ENCODE measurements at regions not wholly inside any gene's neighbourhood (a gene's known extent, or its start where the extent isn't known, plus 50 kb on each side); places are given as distances from the start of the nearest gene placed in this dataset.

- TF ChIP-seq CTCF (optimal IDR thresholded peaks at IDR 0.05 in 1 of 3, IDR thresholded peaks at IDR 0.05 in 1 of 3, conservative IDR thresholded peaks at IDR 0.05 in 1 of 3; ENCODE audit: extremely low read depth in 1 of 3, insufficient read depth in 2 of 3, low read length in 3 of 3) (no peak), EZH2 (IDR thresholded peaks at IDR 0.05; ENCODE audit: low read length) (no peak)
Observed at GRCh38 chr1:102472520-102472919, 475.8 kb upstream of the OLFM3 start.

Measured in keratinocyte (primary cell).